ENCODE measurements at regions not wholly inside any gene's neighbourhood (a gene's known extent, or its start where the extent isn't known, plus 50 kb on each side); places are given as distances from the start of the nearest gene placed in this dataset.

DNA sequence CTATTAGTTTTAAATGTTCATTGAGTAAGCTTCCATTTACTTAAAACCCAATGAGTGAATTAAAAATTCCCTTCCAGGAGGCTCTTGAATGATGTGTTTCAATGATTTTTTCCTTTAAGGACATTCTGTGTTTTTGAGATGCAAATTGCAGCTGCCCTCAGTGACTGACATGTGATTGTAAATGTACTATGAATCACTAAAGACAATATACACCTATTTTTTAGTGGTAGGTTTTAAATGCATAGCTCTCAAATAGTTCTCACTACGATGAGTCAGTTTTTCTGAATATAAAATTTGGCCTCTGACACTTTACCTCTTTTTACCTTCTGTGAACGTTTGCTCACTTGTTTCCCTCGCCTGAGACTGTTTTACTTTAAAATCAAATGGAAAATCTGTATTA lies 204.7 kb downstream of the BARHL2 start:
- H3K27me3 ChIP-seq (replicated peaks in 2 of 5; ENCODE audit: control insufficient read depth in 4 of 5, insufficient read depth in 5 of 5, low read length in 4 of 5), result no peaks in the 10 kb centered on the region
- H3K27ac ChIP-seq (ENCODE audit: insufficient read depth in 1 of 2, low read depth in 1 of 2, low read length in 2 of 2, poor library complexity in 1 of 2, severe bottlenecking in 2 of 2), result no peak overlapping the region
- CTCF ChIA-PET, result no interaction called here
- H3K36me3 ChIP-seq (ENCODE audit: control insufficient read depth in 4 of 4, insufficient read depth in 4 of 4, low read length in 3 of 4), result no peaks in the 10 kb centered on the region
- H3K9me3 ChIP-seq (ENCODE audit: control extremely low read depth in 1 of 5, control insufficient read depth in 4 of 5, insufficient read depth in 2 of 5, low read depth in 1 of 5, low read length in 4 of 5), result peaks cover 0 to 3% (median 0%) of the 10 kb centered on the region in 5 experiments
- POLR2A ChIA-PET, result no interaction called here
- DNase-seq, result no peak
- 100% methylated on average over 1 of the region's 3 CpGs for WGBS (ENCODE audit: insufficient coverage)
- no peaks in the 10 kb centered on the region for H3K4me1 ChIP-seq (ENCODE audit: control extremely low read depth in 1 of 4, control insufficient read depth in 4 of 4, insufficient read depth in 4 of 4, low read length in 3 of 4)
- no peak overlapping the region for H3K4me3 ChIP-seq (ENCODE audit: control insufficient read depth in 1 of 7, extremely low read depth in 1 of 7, insufficient read depth in 4 of 7, low read depth in 2 of 7, low read length in 6 of 7)

DNA sequence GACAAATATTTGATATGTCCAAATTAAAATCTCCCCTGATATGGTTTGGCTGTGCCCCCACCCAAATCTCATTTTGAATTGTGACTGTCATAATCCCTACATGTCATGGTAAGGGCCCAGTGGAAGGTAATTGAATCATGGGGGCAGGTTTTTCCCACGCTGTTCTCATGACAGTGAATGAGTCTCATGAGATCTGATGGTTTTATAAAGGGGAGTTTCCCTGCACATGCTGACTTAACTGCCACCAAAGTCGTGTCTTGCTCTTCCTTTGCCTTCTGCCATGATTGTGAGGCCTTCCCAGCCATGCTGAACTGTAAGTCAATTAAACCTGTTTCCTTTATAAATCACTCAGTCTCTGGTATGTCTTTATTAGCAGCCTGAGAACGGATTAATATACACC lies 207.0 kb downstream of the BARHL2 start:
- H3K9me3 ChIP-seq (ENCODE audit: control extremely low read depth in 1 of 5, control insufficient read depth in 4 of 5, insufficient read depth in 2 of 5, low read depth in 1 of 5, low read length in 4 of 5), result no peaks in the 10 kb centered on the region
- ChIA-PET CTCF (no interaction called here), POLR2A (no interaction called here)
- H3K27me3 ChIP-seq (replicated peaks in 2 of 5; ENCODE audit: control insufficient read depth in 4 of 5, insufficient read depth in 5 of 5, low read length in 4 of 5), result no peaks in the 10 kb centered on the region
- WGBS (ENCODE audit: insufficient coverage), result 83% methylated on average over 3 of the region's 3 CpGs
- no peak overlapping the region for H3K4me3 ChIP-seq (ENCODE audit: control insufficient read depth in 1 of 7, extremely low read depth in 1 of 7, insufficient read depth in 4 of 7, low read depth in 2 of 7, low read length in 6 of 7)
- no peak overlapping the region for H3K27ac ChIP-seq (ENCODE audit: insufficient read depth in 1 of 2, low read depth in 1 of 2, low read length in 2 of 2, poor library complexity in 1 of 2, severe bottlenecking in 2 of 2)
- no peak for DNase-seq
- H3K36me3 ChIP-seq (ENCODE audit: control insufficient read depth in 4 of 4, insufficient read depth in 4 of 4, low read length in 3 of 4), result no peaks in the 10 kb centered on the region
- no peaks in the 10 kb centered on the region for H3K4me1 ChIP-seq (ENCODE audit: control extremely low read depth in 1 of 4, control insufficient read depth in 4 of 4, insufficient read depth in 4 of 4, low read length in 3 of 4)

DNA sequence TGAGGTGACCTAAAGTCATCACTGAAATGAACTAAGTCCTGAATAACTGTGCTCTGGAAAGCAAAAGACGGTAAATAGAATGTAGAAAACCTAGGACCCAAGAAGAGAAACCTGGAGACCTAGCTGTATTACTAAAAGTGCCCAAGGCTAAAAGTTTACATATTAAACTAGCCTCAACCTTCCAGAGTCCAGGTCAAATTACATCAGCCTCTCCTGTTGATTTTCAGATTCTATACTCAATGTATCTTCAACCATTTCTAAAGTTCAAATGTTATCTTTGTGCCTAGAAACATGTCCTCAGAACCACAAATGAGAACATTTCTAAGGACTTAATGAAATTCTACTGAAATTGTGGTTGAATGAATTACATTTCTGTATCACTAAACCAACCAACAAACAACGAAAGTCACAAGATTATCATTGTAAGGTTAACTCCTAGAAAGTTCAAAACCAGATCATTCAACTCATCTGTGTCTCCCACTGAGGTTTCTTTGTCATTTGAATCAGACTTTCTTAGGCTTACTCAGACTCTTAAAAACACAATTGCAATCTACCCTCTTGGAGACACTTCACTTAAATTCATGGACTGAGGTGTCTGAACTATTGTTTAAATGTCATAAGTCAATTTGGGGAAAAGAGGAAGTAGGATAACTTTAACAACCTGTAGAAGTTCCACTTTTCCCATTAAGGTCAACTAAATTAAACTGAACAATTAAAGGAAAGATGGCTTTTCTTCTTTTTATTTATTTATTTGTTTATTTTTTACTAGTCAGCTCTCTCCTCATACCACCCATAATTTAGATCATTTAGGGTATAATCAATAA lies 207.7 kb downstream of the BARHL2 start:
- Histone ChIP-seq H3K27me3 (replicated peaks in 2 of 5; ENCODE audit: control insufficient read depth in 4 of 5, insufficient read depth in 5 of 5, low read length in 4 of 5) (no peaks in the 10 kb centered on the region), H3K27ac (ENCODE audit: insufficient read depth in 1 of 2, low read depth in 1 of 2, low read length in 2 of 2, poor library complexity in 1 of 2, severe bottlenecking in 2 of 2) (no peak overlapping the region), H3K36me3 (ENCODE audit: control insufficient read depth in 4 of 4, insufficient read depth in 4 of 4, low read length in 3 of 4) (no peaks in the 10 kb centered on the region), H3K9me3 (ENCODE audit: control extremely low read depth in 1 of 5, control insufficient read depth in 4 of 5, insufficient read depth in 2 of 5, low read depth in 1 of 5, low read length in 4 of 5) (no peaks in the 10 kb centered on the region), H3K4me1 (ENCODE audit: control extremely low read depth in 1 of 4, control insufficient read depth in 4 of 4, insufficient read depth in 4 of 4, low read length in 3 of 4) (no peaks in the 10 kb centered on the region), H3K4me3 (ENCODE audit: control insufficient read depth in 1 of 7, extremely low read depth in 1 of 7, insufficient read depth in 4 of 7, low read depth in 2 of 7, low read length in 6 of 7) (no peak overlapping the region)
- WGBS (ENCODE audit: insufficient coverage), result 100% methylated on average over 1 of the region's 2 CpGs
- CTCF ChIA-PET, result no interaction called here
- POLR2A ChIA-PET, result no interaction called here
- DNase-seq, result no peak

DNA sequence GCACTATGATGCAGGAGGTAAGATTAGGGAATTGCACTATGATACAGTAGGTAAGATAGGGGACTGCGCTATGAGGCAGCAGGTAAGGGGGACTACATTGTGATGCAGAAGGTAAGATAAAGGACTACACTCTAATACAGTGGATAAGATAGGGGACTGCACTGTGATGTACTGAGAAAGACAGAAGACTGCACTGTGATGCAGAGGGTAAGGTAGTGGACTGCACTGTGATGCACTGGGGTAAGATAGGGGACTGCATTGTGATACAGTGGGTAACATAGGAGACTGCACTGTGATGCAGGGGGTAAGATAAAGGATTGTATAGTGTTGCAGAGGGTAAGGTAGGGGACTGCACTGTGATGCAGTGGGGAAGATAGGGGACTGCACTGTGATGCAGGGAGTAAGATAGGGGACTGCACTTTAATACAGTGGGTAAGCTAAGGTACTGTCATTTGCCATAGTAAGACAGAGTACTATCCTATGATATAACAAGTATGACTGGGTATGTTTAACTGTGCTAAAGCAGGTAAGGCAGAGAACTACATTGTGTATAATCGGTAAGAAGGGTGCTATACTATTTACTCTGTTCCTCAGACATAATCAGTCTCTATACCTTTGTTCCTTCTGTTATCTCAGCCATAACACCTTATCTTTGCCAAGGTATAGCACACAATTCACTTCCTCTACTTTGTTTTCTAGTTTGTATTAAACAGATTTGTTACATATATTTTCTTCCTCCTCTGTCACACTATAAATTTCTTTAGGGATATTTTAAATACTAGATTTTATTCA lies 208.5 kb downstream of the BARHL2 start:
- CTCF ChIA-PET, result no interaction called here

DNA sequence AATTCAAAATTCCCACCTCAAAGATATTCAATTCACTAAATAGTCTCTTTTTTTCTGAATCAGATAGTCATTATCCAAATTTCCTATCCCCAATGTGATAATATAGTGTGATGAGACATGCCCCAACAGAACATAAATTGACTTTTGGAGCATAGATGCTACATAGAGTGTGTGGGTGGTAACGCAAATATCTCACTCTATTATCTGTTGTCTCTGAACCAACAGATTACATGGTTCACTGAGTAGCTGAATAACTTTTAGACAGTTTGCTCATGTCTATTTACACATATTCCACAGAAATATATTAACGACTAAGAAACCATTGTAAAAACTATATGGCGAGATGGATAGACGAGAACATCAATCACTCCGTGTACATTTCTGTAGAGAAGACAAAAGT lies 209.9 kb downstream of the BARHL2 start:
- H3K4me1 ChIP-seq (ENCODE audit: control extremely low read depth in 1 of 4, control insufficient read depth in 4 of 4, insufficient read depth in 4 of 4, low read length in 3 of 4), result no peaks in the 10 kb centered on the region
- peaks cover 0 to 2% (median 0%) of the 10 kb centered on the region in 5 experiments for H3K27me3 ChIP-seq (replicated peaks in 2 of 5; ENCODE audit: control insufficient read depth in 4 of 5, insufficient read depth in 5 of 5, low read length in 4 of 5)
- no peaks in the 10 kb centered on the region for H3K36me3 ChIP-seq (ENCODE audit: control insufficient read depth in 4 of 4, insufficient read depth in 4 of 4, low read length in 3 of 4)
- H3K9me3 ChIP-seq (ENCODE audit: control extremely low read depth in 1 of 5, control insufficient read depth in 4 of 5, insufficient read depth in 2 of 5, low read depth in 1 of 5, low read length in 4 of 5), result no peaks in the 10 kb centered on the region
- no peak overlapping the region for H3K27ac ChIP-seq (ENCODE audit: insufficient read depth in 1 of 2, low read depth in 1 of 2, low read length in 2 of 2, poor library complexity in 1 of 2, severe bottlenecking in 2 of 2)
- H3K4me3 ChIP-seq (ENCODE audit: control insufficient read depth in 1 of 7, extremely low read depth in 1 of 7, insufficient read depth in 4 of 7, low read depth in 2 of 7, low read length in 6 of 7), result no peak overlapping the region
- ChIA-PET CTCF (no interaction called here), POLR2A (no interaction called here)
- no peak for DNase-seq
- WGBS (ENCODE audit: insufficient coverage), result 93% methylated on average over 3 of the region's 5 CpGs

More for the DNA sequence above, 208.5 kb downstream of the BARHL2 start:
- POLR2A ChIA-PET, result no interaction called here
- Histone ChIP-seq H3K4me1 (ENCODE audit: control extremely low read depth in 1 of 4, control insufficient read depth in 4 of 4, insufficient read depth in 4 of 4, low read length in 3 of 4) (no peaks in the 10 kb centered on the region), H3K27ac (ENCODE audit: insufficient read depth in 1 of 2, low read depth in 1 of 2, low read length in 2 of 2, poor library complexity in 1 of 2, severe bottlenecking in 2 of 2) (no peak overlapping the region), H3K27me3 (replicated peaks in 2 of 5; ENCODE audit: control insufficient read depth in 4 of 5, insufficient read depth in 5 of 5, low read length in 4 of 5) (no peaks in the 10 kb centered on the region), H3K4me3 (ENCODE audit: control insufficient read depth in 1 of 7, extremely low read depth in 1 of 7, insufficient read depth in 4 of 7, low read depth in 2 of 7, low read length in 6 of 7) (no peak overlapping the region), H3K36me3 (ENCODE audit: control insufficient read depth in 4 of 4, insufficient read depth in 4 of 4, low read length in 3 of 4) (no peaks in the 10 kb centered on the region), H3K9me3 (ENCODE audit: control extremely low read depth in 1 of 5, control insufficient read depth in 4 of 5, insufficient read depth in 2 of 5, low read depth in 1 of 5, low read length in 4 of 5) (no peaks in the 10 kb centered on the region)
- 100% methylated on average over 1 of the region's 2 CpGs for WGBS (ENCODE audit: insufficient coverage)
- DNase-seq, result no peak

DNA sequence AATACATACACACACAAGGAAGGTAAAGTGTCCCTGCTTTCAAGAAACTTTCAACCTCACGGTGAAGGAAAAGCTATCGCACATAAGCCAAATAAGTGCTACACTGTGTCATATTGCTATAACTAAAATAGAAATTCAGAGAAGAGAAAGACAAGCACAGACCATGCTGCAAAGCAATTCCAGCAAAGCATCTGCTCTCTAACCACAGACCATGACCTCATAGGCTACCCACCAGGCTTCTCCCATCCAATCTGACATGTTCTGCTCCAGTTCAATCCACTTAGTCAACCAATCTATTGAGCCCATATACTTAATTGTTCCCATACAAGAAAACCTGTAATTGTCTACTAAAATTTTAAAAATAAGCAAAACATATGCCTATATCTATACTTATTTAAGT lies 211.3 kb downstream of the BARHL2 start:
- CTCF ChIA-PET, result no interaction called here
- 100% methylated on average over 2 of the region's 2 CpGs for WGBS (ENCODE audit: insufficient coverage)
- H3K4me3 ChIP-seq (ENCODE audit: control insufficient read depth in 1 of 7, extremely low read depth in 1 of 7, insufficient read depth in 4 of 7, low read depth in 2 of 7, low read length in 6 of 7), result no peak overlapping the region
- H3K36me3 ChIP-seq (ENCODE audit: control insufficient read depth in 4 of 4, insufficient read depth in 4 of 4, low read length in 3 of 4), result no peaks in the 10 kb centered on the region
- H3K27ac ChIP-seq (ENCODE audit: insufficient read depth in 1 of 2, low read depth in 1 of 2, low read length in 2 of 2, poor library complexity in 1 of 2, severe bottlenecking in 2 of 2), result no peak overlapping the region
- peaks cover 0 to 3% (median 0%) of the 10 kb centered on the region in 5 experiments for H3K27me3 ChIP-seq (replicated peaks in 2 of 5; ENCODE audit: control insufficient read depth in 4 of 5, insufficient read depth in 5 of 5, low read length in 4 of 5)
- no peaks in the 10 kb centered on the region for H3K9me3 ChIP-seq (ENCODE audit: control extremely low read depth in 1 of 5, control insufficient read depth in 4 of 5, insufficient read depth in 2 of 5, low read depth in 1 of 5, low read length in 4 of 5)
- POLR2A ChIA-PET, result no interaction called here
- H3K4me1 ChIP-seq (ENCODE audit: control extremely low read depth in 1 of 4, control insufficient read depth in 4 of 4, insufficient read depth in 4 of 4, low read length in 3 of 4), result no peaks in the 10 kb centered on the region
- DNase-seq, result no peak

DNA sequence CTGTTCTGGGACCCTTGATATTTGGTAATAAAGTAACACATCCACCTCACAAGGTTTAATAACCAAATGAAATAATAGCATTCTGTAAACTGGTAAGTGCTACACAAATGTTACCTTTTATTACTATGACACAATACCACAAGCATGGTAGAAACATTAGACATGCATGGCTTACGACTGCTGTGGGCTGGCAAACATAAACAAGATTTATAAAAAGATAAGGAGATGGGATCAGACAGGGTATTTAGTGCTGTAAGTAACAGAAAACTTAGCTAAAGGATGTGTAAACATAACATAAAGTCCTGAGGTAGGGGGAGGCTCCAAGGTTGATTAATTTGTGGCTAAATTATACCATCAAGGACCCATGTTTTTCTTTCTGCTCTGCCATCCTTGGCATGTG lies 212.6 kb downstream of the BARHL2 start:
- ChIA-PET POLR2A (no interaction called here), CTCF (no interaction called here)
- Histone ChIP-seq H3K36me3 (ENCODE audit: control insufficient read depth in 4 of 4, insufficient read depth in 4 of 4, low read length in 3 of 4) (no peaks in the 10 kb centered on the region), H3K27me3 (replicated peaks in 2 of 5; ENCODE audit: control insufficient read depth in 4 of 5, insufficient read depth in 5 of 5, low read length in 4 of 5) (peaks cover 0 to 3% (median 0%) of the 10 kb centered on the region in 5 experiments), H3K27ac (ENCODE audit: insufficient read depth in 1 of 2, low read depth in 1 of 2, low read length in 2 of 2, poor library complexity in 1 of 2, severe bottlenecking in 2 of 2) (no peak overlapping the region), H3K9me3 (ENCODE audit: control extremely low read depth in 1 of 5, control insufficient read depth in 4 of 5, insufficient read depth in 2 of 5, low read depth in 1 of 5, low read length in 4 of 5) (no peaks in the 10 kb centered on the region), H3K4me1 (ENCODE audit: control extremely low read depth in 1 of 4, control insufficient read depth in 4 of 4, insufficient read depth in 4 of 4, low read length in 3 of 4) (no peaks in the 10 kb centered on the region), H3K4me3 (ENCODE audit: control insufficient read depth in 1 of 7, extremely low read depth in 1 of 7, insufficient read depth in 4 of 7, low read depth in 2 of 7, low read length in 6 of 7) (no peak overlapping the region)
- no CpG with 5 or more reads among the region's 1 CpG for WGBS (ENCODE audit: insufficient coverage)
- DNase-seq, result no peak
